GM12892 (cell line): ENCODE measurements at regions not wholly inside any gene's neighbourhood (a gene's known extent, or its start where the extent isn't known, plus 50 kb on each side); places are given as distances from the start of the nearest gene placed in this dataset.

Experiments used
- POLR2A ChIP-seq: IDR thresholded peaks from 2 replicates; pipeline ENCODE4 v1.6.1; 2011; ENCODE audit warnings: low read depth, low read length, control low read depth
- TAF1 ChIP-seq: IDR thresholded peaks from 2 replicates; pipeline ENCODE4 v1.6.1; 2011; ENCODE audit warnings: low read depth, mild to moderate bottlenecking, control low read depth, low read length, borderline replicate concordance

DNA sequence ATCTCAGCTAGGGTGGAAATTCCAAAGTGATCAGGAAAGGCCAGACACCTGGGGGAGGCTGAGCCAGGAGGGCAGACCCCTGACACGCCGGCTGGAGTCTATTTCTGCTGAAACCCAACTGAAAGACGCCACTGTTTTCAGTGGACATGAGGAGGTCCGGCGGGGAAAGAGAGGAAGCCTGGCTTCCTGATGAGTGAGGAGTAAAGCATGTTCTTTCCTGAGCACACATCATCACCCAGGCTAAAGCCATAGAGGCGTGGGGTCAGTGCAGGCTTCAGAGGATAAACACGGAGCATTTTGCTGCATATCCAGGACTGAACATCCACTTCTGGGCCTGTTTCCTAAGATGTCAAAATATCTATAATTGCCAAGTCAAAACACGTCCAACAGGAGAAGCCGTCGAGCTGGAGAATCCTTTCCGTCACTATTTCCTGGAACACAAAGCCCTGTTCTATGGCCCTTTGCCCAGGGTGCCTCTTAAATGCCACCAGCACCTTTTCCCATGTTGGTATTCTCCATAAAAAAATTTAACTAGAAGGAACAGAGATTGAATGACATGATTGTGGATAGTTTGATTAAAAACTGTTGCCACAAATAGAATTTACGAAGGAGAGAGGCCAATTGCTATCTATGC is 597.9 kb upstream of the ADAMTS16 start:
- TF ChIP-seq POLR2A (no peak), TAF1 (no peak)
